Amniotic epithelial cell (primary cell): ENCODE measurements at regions not wholly inside any gene's neighbourhood (a gene's known extent, or its start where the extent isn't known, plus 50 kb on each side); places are given as distances from the start of the nearest gene placed in this dataset.
"Not testable (repeated sequence)": the region's sequence is repeated elsewhere in the genome, so short reads cannot be mapped to it uniquely, and the experiment has no call there.

ENCODE experiments used
- DNase-seq: peaks from one replicate; pipeline ENCODE4 v3.0.0-alpha.2; 2010; ENCODE audit warnings: low read depth

- DNase-seq, result no peak
Observed at GRCh38 chr11:25615069-25615468, 716.9 kb upstream of the ANO3 start.

DNA sequence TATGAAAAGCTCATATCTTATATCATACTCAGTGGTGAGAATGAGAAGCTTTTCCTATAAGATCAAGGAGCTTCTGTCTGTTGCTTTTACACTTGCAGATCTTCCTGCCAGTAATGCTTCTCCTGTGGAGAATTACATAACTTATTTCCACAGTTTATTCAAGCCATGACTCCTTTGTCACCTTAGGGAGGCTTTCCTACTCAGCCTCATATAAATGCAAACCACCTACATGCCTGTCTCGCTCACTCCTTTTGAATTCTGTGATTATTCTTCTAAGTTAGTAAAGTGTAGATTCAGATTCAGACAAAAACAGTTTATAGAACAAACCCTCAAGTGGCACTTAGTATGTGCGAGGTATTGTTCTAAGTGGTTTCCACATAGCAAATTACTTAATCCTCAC lies 716.1 kb upstream of the ANO3 start:
- DNase-seq, result no peak

DNA sequence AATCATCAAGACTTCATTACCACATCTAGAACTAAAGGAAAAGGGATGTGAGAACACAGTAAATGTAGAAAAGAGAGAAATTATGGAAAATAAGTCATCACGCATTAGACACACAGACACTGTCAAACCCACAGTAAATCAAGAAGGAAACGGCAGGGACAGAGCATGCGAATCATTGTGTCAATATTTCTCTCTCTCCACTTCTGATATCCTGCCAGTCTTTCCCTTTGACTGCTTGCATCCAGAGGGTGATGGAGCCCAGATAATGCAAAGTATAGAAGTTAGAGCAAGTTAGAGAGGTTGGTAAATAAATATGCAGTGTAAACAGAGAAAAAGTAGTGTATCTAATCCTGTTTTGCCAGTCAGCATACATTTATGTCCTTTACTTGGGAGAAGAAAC lies 706.8 kb upstream of the ANO3 start:
- no peak for DNase-seq

- no peak for DNase-seq
Observed at GRCh38 chr11:25628030-25628429, 703.9 kb upstream of the ANO3 start.

DNA sequence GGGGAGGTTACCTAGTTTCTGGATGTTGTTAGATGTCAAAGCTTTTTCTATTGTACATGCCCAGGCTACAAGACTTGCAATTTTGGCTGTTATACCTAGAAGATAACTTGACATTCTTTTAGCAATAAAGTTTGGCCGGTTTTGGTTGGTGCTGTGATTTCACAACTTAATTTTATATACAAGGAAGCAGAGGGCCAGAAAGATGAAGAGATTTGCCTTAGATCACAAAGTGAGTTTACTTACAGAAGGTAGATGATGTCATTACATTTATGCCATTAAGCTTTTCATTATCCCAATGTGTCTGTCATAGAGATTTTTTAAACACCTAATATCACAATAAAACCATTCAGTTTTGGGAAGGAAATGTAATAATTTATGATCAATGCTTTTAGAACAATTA lies 698.7 kb upstream of the ANO3 start:
- DNase-seq, result no peak

DNA sequence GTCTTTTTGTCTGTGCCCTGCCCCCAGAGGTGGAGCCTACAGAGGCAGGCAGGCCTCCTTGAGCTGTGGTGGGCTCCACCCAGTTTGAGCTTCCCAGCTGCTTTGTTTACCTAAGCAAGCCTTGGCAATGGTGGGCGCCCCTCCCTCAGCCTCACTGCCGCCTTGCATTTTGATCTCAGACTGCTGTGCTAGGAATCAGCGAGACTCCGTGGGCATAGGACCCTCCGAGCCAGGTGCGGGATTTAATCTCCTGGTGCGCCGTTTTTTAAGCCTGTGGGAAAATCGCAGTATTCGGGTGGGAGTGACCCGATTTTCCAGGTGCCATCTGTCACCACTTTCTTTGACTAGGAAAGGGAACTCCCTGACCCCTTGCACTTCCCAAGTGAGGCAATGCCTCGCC lies 682.7 kb upstream of the ANO3 start:
- not testable (repeated sequence) for DNase-seq

GRCh38 chr11:25650319-25650718 lies 681.6 kb upstream of the ANO3 start:
- no peak for DNase-seq

- no peak for DNase-seq
Observed at GRCh38 chr11:25655636-25656035, 676.3 kb upstream of the ANO3 start.

GRCh38 chr11:25658916-25659315 lies 673.0 kb upstream of the ANO3 start:
- no peak for DNase-seq

DNA sequence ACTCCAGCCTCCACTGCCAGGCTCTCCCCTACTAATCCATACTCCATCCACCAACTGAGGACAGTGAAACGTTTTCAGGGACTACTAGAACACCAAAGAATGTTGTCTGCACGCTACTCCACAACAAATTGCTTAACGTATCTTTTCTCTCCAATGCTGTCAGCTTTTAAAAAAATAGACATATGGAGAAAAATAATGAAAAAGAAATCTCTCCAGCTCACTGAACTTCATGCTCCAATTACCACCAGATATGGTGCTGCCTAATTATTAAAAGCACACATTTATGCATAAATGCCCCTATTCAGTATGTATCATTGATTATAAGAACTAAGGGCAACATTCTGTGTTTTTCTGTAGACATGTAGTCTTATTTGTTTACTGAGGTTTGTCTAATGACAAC lies 672.2 kb upstream of the ANO3 start:
- no peak for DNase-seq

DNA sequence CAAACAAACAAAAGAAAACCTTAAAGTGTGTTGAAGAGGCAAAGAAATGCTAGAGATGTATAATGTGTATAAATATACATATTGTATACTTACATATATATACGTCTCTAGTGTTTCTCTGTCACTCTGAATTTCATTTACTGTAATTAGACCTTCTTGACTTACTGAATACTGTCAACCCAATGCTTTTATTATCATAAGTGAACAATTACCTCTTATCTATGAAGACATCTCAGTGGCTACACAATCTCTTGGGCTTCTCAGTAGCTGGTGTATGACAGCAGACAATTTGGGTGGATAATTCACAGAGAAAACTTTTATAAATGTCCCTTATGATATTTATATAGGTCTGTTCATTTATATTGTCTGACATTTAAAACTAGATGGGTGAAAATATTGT lies 664.1 kb upstream of the ANO3 start:
- no peak for DNase-seq

DNA sequence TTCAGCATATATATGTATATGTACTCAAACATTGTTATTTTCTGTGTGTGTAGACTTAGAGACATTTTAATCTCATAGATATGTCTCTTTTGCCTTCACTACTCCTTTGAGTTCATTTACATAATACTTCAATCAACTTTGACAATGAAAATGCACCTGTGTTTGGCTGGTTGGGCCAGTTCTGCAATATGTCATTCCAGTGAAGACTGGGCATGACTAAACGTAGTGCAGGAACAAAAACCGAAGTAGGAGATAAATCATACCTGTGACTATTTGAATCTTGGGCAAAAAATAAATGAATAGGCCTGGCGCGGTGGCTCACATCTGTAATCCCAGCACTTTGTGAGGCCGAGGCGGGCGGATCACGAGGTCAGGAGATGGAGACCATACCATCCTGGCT lies 640.0 kb upstream of the ANO3 start:
- DNase-seq, result no peak

DNA sequence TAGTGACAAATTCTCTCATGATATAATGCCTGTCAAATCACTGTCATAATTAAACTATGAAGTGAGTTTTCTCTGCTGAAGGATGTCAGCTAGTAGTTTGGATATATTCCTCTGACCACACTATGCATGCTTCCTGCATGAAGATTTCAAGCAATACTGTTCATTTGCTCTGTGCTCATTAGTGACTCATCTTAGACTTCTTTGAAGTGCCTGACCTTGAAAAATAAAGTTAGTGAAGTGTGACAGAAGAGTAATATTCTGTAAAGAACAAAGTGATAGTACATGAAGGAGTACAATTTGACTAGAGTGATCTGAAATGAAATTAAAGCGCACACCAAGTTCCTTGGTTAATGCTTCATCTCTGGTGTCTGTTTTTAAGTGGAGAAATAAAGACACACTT lies 629.5 kb upstream of the ANO3 start:
- no peak for DNase-seq

DNA sequence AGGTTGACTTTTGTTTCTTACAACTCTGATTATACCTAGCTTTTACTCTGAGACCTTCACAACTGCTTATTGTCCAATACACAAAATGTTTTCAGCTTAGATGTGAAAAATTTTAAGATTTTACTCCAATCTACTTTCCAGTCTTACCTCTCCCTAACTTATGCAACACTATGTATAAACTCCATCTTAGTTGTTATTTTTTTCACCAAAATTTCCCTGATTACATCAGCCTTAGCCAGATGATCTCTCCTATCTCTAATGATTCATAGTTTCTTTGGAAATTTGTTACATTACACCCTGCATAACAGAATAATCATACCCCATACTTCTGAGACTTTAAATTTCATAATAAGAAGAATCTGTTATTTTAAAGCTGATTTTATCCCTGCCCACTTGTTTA lies 621.0 kb upstream of the ANO3 start:
- no peak for DNase-seq

DNA sequence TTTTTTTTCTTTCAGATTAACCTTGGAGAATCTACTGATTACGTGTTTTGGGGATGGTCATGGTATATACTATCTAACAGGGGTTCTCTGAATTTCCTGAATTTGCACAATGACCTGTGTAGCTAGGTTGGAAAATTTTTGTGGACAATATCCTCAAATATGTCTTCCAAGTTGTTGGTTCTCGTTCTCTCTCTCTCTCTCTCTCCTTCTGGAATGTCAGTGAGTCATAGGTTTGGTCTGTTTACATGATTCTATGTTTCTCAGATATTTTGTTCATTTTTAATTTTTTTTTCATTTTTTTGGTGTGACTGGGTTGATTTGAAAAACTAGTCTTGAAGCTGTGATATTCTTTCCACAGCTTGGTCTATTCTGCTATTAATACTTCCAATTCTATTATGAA lies 604.0 kb upstream of the ANO3 start:
- DNase-seq, result no peak

DNA sequence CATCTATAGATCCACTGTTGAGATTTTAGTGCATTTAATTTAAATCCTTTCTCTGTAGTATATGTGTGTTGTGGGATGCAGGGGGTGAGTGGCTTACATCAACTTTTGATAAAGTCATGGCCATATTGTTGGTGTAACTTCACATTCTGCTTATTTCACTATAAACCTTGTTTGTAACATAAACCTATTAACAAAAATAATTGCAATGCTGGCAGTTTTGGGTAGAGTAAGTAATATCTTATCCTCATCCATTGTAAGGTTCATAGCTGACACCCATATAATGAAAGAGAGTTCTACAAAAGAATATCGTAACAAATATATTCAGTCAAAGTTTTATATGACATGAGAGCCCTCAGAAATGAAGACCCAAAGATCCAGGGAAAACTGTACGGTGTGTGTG lies 601.7 kb upstream of the ANO3 start:
- DNase-seq, result no peak

DNA sequence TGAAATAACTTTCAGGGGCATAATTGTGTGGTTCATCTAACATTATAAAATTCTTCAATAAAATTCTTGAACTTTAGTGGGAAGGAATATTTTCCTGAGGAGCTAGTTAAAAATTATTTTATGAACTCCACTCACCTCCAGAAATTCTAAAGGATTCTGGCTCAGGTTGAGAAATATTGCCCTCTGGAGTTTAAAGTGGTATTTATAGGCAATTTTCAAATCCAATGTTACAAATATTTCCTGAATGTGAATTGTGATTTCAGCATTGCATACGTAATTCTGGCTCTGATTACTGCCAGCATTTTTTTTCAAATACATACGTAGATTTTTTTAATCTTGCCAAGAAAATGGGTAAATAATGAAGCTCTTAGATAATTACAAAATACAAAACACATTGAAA lies 598.2 kb upstream of the ANO3 start:
- no peak for DNase-seq

GRCh38 chr11:25734591-25735211 lies 597.2 kb upstream of the ANO3 start:
- DNase-seq, result no peak

GRCh38 chr11:25737071-25737675 lies 594.8 kb upstream of the ANO3 start:
- no peak for DNase-seq

DNA sequence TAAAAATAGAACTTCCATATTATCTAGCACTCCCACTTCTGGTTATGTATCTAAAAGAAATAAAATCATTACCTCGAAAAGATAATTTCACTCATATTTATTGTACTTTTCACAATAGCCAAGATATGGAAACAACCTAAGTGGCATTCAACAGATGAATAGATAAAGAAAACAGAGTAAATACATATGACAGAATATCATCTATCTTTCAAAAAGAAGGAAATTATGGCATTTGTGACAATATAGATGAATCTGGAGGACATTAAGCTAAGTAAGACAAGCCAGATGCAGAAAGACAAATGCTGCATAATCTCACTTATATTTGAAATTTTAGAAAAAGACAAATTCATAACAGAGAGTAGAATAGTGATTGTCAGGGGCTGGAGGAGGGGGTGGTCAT lies 590.0 kb upstream of the ANO3 start:
- DNase-seq, result no peak

DNA sequence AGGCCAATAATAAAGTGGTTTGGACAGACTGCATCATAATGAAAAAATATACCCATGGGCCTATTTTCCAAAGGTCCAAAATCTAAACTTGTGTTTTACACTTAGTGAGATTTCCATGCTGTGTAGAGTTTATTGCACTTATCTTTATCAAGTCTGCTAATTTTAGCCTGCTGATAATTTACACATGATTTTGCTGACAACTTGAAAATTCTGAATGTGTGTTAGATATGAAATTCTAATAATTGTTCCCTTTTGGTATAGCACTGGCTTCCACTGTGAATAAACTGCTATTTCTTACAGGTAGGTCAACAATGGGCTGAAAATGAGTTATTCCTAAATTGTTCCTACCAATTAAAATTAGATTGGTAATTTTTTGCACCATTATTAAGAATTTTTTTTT lies 589.1 kb upstream of the ANO3 start:
- DNase-seq, result no peak

DNA sequence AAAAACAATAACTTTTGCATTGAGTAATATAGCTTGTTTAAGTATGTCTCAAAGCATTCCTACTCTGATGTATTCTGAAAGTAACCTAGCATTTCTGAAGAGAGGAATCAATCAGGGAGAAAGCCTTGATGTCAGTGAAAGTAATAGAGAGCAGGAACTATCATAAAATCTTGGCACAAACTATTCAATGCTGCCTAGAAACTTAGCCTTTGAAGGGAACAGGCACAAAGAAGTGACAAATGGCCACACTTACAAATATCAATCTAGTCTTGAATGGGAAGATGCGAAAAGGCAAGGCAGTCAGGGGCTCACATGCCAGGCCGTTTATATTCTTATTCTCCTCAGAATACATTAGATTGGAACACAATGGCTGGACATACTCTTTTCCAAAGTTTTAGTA lies 576.5 kb upstream of the ANO3 start:
- DNase-seq, result no peak

- DNase-seq, result no peak
Observed at GRCh38 chr11:25755918-25756584, 575.9 kb upstream of the ANO3 start.

GRCh38 chr11:25758145-25758661 lies 573.7 kb upstream of the ANO3 start:
- no peak for DNase-seq
